GM12891 (cell line): ENCODE measurements at regions not wholly inside any gene's neighbourhood (a gene's known extent, or its start where the extent isn't known, plus 50 kb on each side); places are given as distances from the start of the nearest gene placed in this dataset.

Experiments
- DNase-seq: peaks from one replicate; pipeline ENCODE4 v3.0.0; 2011; ENCODE audit warnings: low spot score; ENCODE audit not compliant: insufficient read length
- FAIRE-seq: peaks from 2 replicates; lab custom pipeline; 2011; peaks lifted over from hg19 to GRCh38; lab: Jason Lieb, UNC
- PAX5 ChIP-seq: IDR thresholded peaks from 2 replicates; pipeline ENCODE4 v1.6.1; 2011; ENCODE audit warnings: low read length, moderate library complexity, mild to moderate bottlenecking; ENCODE audit not compliant: insufficient read depth, severe bottlenecking
- POLR2A ChIP-seq: IDR thresholded peaks from 2 replicates; pipeline ENCODE4 v1.6.1; 2011; ENCODE audit warnings: low read depth, low read length, control low read depth
- POLR2AphosphoS5 ChIP-seq: IDR thresholded peaks from 2 replicates; pipeline ENCODE4 v1.6.1; 2011; ENCODE audit warnings: low read depth, low read length, control low read depth
- POU2F2 ChIP-seq: IDR thresholded peaks from 2 replicates; pipeline ENCODE4 v1.6.1; 2011; ENCODE audit warnings: low read depth, mild to moderate bottlenecking, control low read depth, low read length, moderate library complexity
- SPI1 ChIP-seq: IDR thresholded peaks from 2 replicates; pipeline ENCODE4 v1.6.1; 2011; ENCODE audit warnings: low read depth, low read length, control low read depth
- TAF1 ChIP-seq: IDR thresholded peaks from 2 replicates; pipeline ENCODE4 v1.6.1; 2011; ENCODE audit warnings: low read depth, low read length, control low read depth

GRCh38 chr7:22611758-22612079 is 111.7 kb upstream of the STEAP1B start:
- FAIRE-seq (no peak), DNase-seq (no peak)
- TF ChIP-seq POU2F2 (no peak), PAX5 (no peak), TAF1 (no peak), SPI1 (peak; percentile 91), POLR2AphosphoS5 (no peak), POLR2A (no peak)

- DNase-seq = no peak
- no peak for FAIRE-seq
- no peak for TF ChIP-seq POU2F2
Measured at GRCh38 chr7:22610951-22611757, 111.2 kb upstream of the STEAP1B start.

- no peak for DNase-seq
- TF ChIP-seq POU2F2 = no peak
- no peak for TF ChIP-seq PAX5
- TF ChIP-seq SPI1 = no peak
- TF ChIP-seq TAF1 = no peak
- TF ChIP-seq POLR2AphosphoS5 = no peak
- no peak for TF ChIP-seq POLR2A
- no peak for FAIRE-seq
Measured at GRCh38 chr7:22610263-22610662, 110.3 kb upstream of the STEAP1B start.

GRCh38 chr7:22607180-22607579 is 107.2 kb upstream of the STEAP1B start:
- FAIRE-seq = no peak
- TF ChIP-seq POLR2AphosphoS5 (no peak), POLR2A (no peak), PAX5 (no peak), TAF1 (no peak), SPI1 (no peak), POU2F2 (no peak)
- no peak for DNase-seq

- DNase-seq = no peak
- FAIRE-seq = no peak
- no peak for TF ChIP-seq TAF1
- TF ChIP-seq POLR2A = no peak
- no peak for TF ChIP-seq POU2F2
- TF ChIP-seq POLR2AphosphoS5 = no peak
- TF ChIP-seq PAX5 = no peak
- TF ChIP-seq SPI1 = no peak
Measured at GRCh38 chr7:22604246-22604645, 104.3 kb upstream of the STEAP1B start.

- TF ChIP-seq PAX5 (no peak), SPI1 (no peak), POLR2AphosphoS5 (no peak), POLR2A (no peak), TAF1 (no peak), POU2F2 (no peak)
- no peak for FAIRE-seq
Measured at GRCh38 chr7:22601812-22602565, 102.0 kb upstream of the STEAP1B start.

GRCh38 chr7:22601408-22601807 is 101.4 kb upstream of the STEAP1B start:
- FAIRE-seq (no peak), DNase-seq (no peak)
- TF ChIP-seq POLR2AphosphoS5 (no peak), POU2F2 (no peak), TAF1 (no peak), POLR2A (no peak), SPI1 (no peak), PAX5 (no peak)

More at GRCh38 chr7:22601812-22602565, 102.0 kb upstream of the STEAP1B start:
- DNase-seq = no peak

GRCh38 chr7:22601003-22601402 is 101.0 kb upstream of the STEAP1B start:
- FAIRE-seq = no peak
- DNase-seq = no peak
- TF ChIP-seq SPI1 (no peak), TAF1 (no peak), PAX5 (no peak), POLR2AphosphoS5 (no peak), POLR2A (no peak), POU2F2 (no peak)

GRCh38 chr7:22598318-22598920 is 98.4 kb upstream of the STEAP1B start:
- FAIRE-seq (no peak), DNase-seq (no peak)
- TF ChIP-seq POU2F2 (no peak), TAF1 (no peak), POLR2AphosphoS5 (no peak), PAX5 (no peak)

GRCh38 chr7:22597844-22598243 is 97.9 kb upstream of the STEAP1B start:
- DNase-seq (no peak), FAIRE-seq (no peak)
- TF ChIP-seq POU2F2 (no peak), POLR2A (no peak), PAX5 (no peak), TAF1 (no peak), POLR2AphosphoS5 (no peak), SPI1 (no peak)
